ENCODE measurements at regions not wholly inside any gene's neighbourhood (a gene's known extent, or its start where the extent isn't known, plus 50 kb on each side); places are given as distances from the start of the nearest gene placed in this dataset.

GRCh38 chr10:8674230-8674629 lies 619.7 kb downstream of the GATA3 start:
- Histone ChIP-seq H2AFZ (replicated peaks; ENCODE audit: low read length, poor library complexity) (no peak overlapping the region), H3K27me3 (ENCODE audit: control insufficient read depth, insufficient read depth, low read length) (no peaks in the 10 kb centered on the region), H3K9ac (ENCODE audit: low read depth, low read length) (no peak overlapping the region), H4K5ac (ENCODE audit: low read depth, low read length) (no peak overlapping the region), H3K79me1 (ENCODE audit: low read depth in 1 of 2, low read length in 2 of 2) (no peaks in the 10 kb centered on the region), H3K14ac (replicated peaks; ENCODE audit: low read depth, low read length) (no peak overlapping the region), H4K8ac (ENCODE audit: low read depth in 2 of 2, low read length in 2 of 2) (no peak overlapping the region), H3K4me3 (ENCODE audit: insufficient read depth, low read depth, low read length) (no peak overlapping the region), H2BK20ac (ENCODE audit: low read depth, low read length) (no peak overlapping the region), H3K4ac (ENCODE audit: low read depth, low read length) (no peak overlapping the region), H4K20me1 (ENCODE audit: insufficient read depth, low read length) (no peaks in the 10 kb centered on the region), H3K27ac (ENCODE audit: insufficient read depth, low read length) (no peak overlapping the region), H3K18ac (ENCODE audit: low read depth, low read length) (no peak overlapping the region), H4K91ac (ENCODE audit: insufficient read depth, low read depth, low read length) (no peak overlapping the region), H3K9me3 (ENCODE audit: control insufficient read depth, insufficient read depth, low read length) (peaks cover 4% of the 10 kb centered on the region), H3K56ac (ENCODE audit: extremely low read depth, insufficient read depth, low read length) (no peak overlapping the region), H3K4me1 (ENCODE audit: control insufficient read depth, insufficient read depth, low read length) (no peaks in the 10 kb centered on the region), H3K36me3 (ENCODE audit: control insufficient read depth, insufficient read depth, low read length) (no peaks in the 10 kb centered on the region), H2BK120ac (ENCODE audit: low read depth, low read length) (no peak overlapping the region), H2BK5ac (ENCODE audit: low read depth, low read length, poor library complexity, severe bottlenecking) (no peak overlapping the region), H3K23ac (ENCODE audit: low read depth, low read length) (no peak overlapping the region), H3K9me1 (ENCODE audit: insufficient read depth, low read length) (no peaks in the 10 kb centered on the region), H3K4me2 (ENCODE audit: low read depth, low read length) (no peak overlapping the region), H2AK5ac (ENCODE audit: low read depth, low read length) (no peak overlapping the region), H2AK9ac (replicated peaks; ENCODE audit: low read depth, low read length, poor library complexity) (no peak overlapping the region), H2BK15ac (ENCODE audit: low read depth, low read length) (no peak overlapping the region)
- no TSS peak for BruUV-seq (replicated peaks)
- dilution Hi-C loops (cut with HindIII; ENCODE audit: low sequenced_read_pairs, unreplicated experiment) (no loop called here), intact Hi-C loops (cut with micrococcal nuclease) (no loop called here), in situ Hi-C loops (cut with MboI; ENCODE audit: low sequenced_read_pairs) (no loop called here)
- ChIA-PET POLR2A (ENCODE audit: unreplicated experiment) (no interaction called here), CTCF (no interaction called here)
- ATAC-seq (ENCODE audit: low read depth): no peak
- TF ChIP-seq RAD21 (IDR thresholded peaks at IDR 0.05; ENCODE audit: low read length) (no peak), CEBPB (IDR thresholded peaks at IDR 0.05; ENCODE audit: low read depth, low read length) (no peak), RCOR1 (IDR thresholded peaks at IDR 0.05; ENCODE audit: insufficient replicate concordance, low read length) (no peak), BHLHE40 (IDR thresholded peaks at IDR 0.05; ENCODE audit: low read depth, low read length) (no peak), ELK1 (IDR thresholded peaks at IDR 0.05; ENCODE audit: borderline replicate concordance, low read depth, low read length) (no peak), FOS (IDR thresholded peaks at IDR 0.05; ENCODE audit: low read depth, low read length) (no peak), CHD1 (IDR thresholded peaks at IDR 0.05; ENCODE audit: low read depth, low read length) (no peak), MXI1 (IDR thresholded peaks at IDR 0.05; ENCODE audit: borderline replicate concordance, low read depth, low read length) (no peak), RFX5 (IDR thresholded peaks at IDR 0.05; ENCODE audit: low read depth, low read length) (no peak), SMC3 (IDR thresholded peaks at IDR 0.05; ENCODE audit: low read depth, low read length) (no peak), NFE2L2 (IDR thresholded peaks at IDR 0.05; ENCODE audit: low read depth, low read length) (no peak), CTCF (conservative IDR thresholded peaks at IDR 0.05; ENCODE audit: low read depth, low read length) (no peak), MAFK (IDR thresholded peaks at IDR 0.05; ENCODE audit: low read depth, low read length) (no peak), POLR2A (IDR thresholded peaks at IDR 0.05; ENCODE audit: low read depth, low read length) (no peak), USF2 (IDR thresholded peaks at IDR 0.05; ENCODE audit: low read depth, low read length) (no peak), MAZ (IDR thresholded peaks at IDR 0.05; ENCODE audit: borderline replicate concordance, low read depth, low read length) (no peak)
- WGBS, 2 experiments (ENCODE audit: extremely low coverage in 2 of 2, insufficient read length in 1 of 2): no CpG with 5 or more reads among the region's 3 CpGs
- DNase-seq: no peak

All from IMR-90 (cell line).